H1 (cell line): ENCODE measurements at regions not wholly inside any gene's neighbourhood (a gene's known extent, or its start where the extent isn't known, plus 50 kb on each side); places are given as distances from the start of the nearest gene placed in this dataset.

Experiments
- ATF2 ChIP-seq: IDR thresholded peaks from 2 replicates; pipeline ENCODE4 v1.6.1; 2012; ENCODE audit warnings: low read length, inconsistent platforms
- BACH1 ChIP-seq: IDR thresholded peaks from 2 replicates; pipeline ENCODE4 v1.6.1; 2012; ENCODE audit warnings: low read length, improper control_type of control experiment
- CREB1 ChIP-seq: IDR thresholded peaks from 2 replicates; pipeline ENCODE4 v1.6.1; 2012; ENCODE audit warnings: inconsistent platforms
- EP300 ChIP-seq, 2 experiments: IDR thresholded peaks; 1 replicate in 1 of 2; 2 replicates in 1 of 2; pipeline ENCODE4 v1.6.1; 2011 to 2012; ENCODE audit warnings: low read depth in 2 of 2, low read length in 2 of 2, mild to moderate bottlenecking in 2 of 2, borderline replicate concordance in 1 of 2, inconsistent platforms in 1 of 2, moderate library complexity in 1 of 2
- EZH2 ChIP-seq: fragments of 200-600 bp; sonication (generic); IDR thresholded peaks from 2 replicates; pipeline ENCODE4 v1.7.1; 2012; ENCODE audit warnings: low read depth, mild to moderate bottlenecking, moderate library complexity, low read length, inconsistent platforms; ENCODE audit not compliant: severe bottlenecking
- GABPA ChIP-seq: IDR thresholded peaks from 2 replicates; pipeline ENCODE4 v1.6.1; 2011; ENCODE audit warnings: mild to moderate bottlenecking, low read length, moderate library complexity, borderline replicate concordance; ENCODE audit not compliant: insufficient read depth
- JUN ChIP-seq: IDR thresholded peaks from 2 replicates; pipeline ENCODE4 v1.6.1; 2011; ENCODE audit warnings: low read depth, mild to moderate bottlenecking, improper control_type of control experiment, low read length
- KDM1A ChIP-seq: fragments of 200-600, 300-600 bp; sonication (generic); IDR thresholded peaks from 2 replicates; pipeline ENCODE4 v1.7.1; 2016; ENCODE audit warnings: mild to moderate bottlenecking, low read length, borderline replicate concordance
- POLR2A ChIP-seq, 2 experiments: IDR thresholded peaks; 1 replicate in 1 of 2; 2 replicates in 1 of 2; pipeline ENCODE4 v1.6.1; 2011; ENCODE audit warnings: low read depth in 2 of 2, low read length in 2 of 2, mild to moderate bottlenecking in 2 of 2; ENCODE audit errors: control extremely low read depth in 1 of 2
- RAD21 ChIP-seq, 2 experiments: IDR thresholded peaks in 1 of 2; conservative IDR thresholded peaks in 1 of 2; 2 replicates each; pipeline ENCODE4 v1.6.1; 2011; ENCODE audit warnings: low read depth in 2 of 2, low read length in 2 of 2, improper control_type of control experiment in 1 of 2, inconsistent platforms in 1 of 2, mild to moderate bottlenecking in 1 of 2, moderate library complexity in 1 of 2
- RXRA ChIP-seq: IDR thresholded peaks from 2 replicates; pipeline ENCODE4 v1.6.1; 2011; ENCODE audit warnings: low read depth, mild to moderate bottlenecking, low read length, moderate library complexity; ENCODE audit not compliant: insufficient read depth
- ZNF274 ChIP-seq: IDR thresholded peaks from 2 replicates; pipeline ENCODE4 v1.7.0; 2012; ENCODE audit warnings: low read length, borderline replicate concordance; ENCODE audit errors: extremely low read depth
- TF ChIP-seq, protein P1 (sequence below), 3 experiments: IDR thresholded peaks; 1 replicate in 2 of 3; 2 replicates in 1 of 3; pipeline versions ENCODE4 v1.5.1 to v1.6.1; 2011; ENCODE audit warnings: low read length in 3 of 3, mild to moderate bottlenecking in 3 of 3, inconsistent platforms in 2 of 3, low read depth in 1 of 3, moderate library complexity in 1 of 3; ENCODE audit not compliant: insufficient read depth in 1 of 3; ENCODE audit errors: control extremely low read depth in 1 of 3

- TF ChIP-seq BACH1 (no peak), GABPA (no peak), POLR2A (IDR thresholded peaks at IDR 0.05; ENCODE audit: control extremely low read depth in 1 of 2, low read depth in 2 of 2, low read length in 2 of 2) (no peak), EZH2 (no peak), ATF2 (no peak), RAD21 (IDR thresholded peaks at IDR 0.05 in 1 of 2, conservative IDR thresholded peaks at IDR 0.05 in 1 of 2; ENCODE audit: low read depth in 2 of 2, low read length in 2 of 2) (no peak), KDM1A (no peak), CREB1 (no peak), EP300 (IDR thresholded peaks at IDR 0.05; ENCODE audit: borderline replicate concordance in 1 of 2, low read depth in 2 of 2, low read length in 2 of 2) (no peak), RXRA (no peak), ZNF274 (no peak), JUN (no peak)
- TF ChIP-seq, protein P1, sequence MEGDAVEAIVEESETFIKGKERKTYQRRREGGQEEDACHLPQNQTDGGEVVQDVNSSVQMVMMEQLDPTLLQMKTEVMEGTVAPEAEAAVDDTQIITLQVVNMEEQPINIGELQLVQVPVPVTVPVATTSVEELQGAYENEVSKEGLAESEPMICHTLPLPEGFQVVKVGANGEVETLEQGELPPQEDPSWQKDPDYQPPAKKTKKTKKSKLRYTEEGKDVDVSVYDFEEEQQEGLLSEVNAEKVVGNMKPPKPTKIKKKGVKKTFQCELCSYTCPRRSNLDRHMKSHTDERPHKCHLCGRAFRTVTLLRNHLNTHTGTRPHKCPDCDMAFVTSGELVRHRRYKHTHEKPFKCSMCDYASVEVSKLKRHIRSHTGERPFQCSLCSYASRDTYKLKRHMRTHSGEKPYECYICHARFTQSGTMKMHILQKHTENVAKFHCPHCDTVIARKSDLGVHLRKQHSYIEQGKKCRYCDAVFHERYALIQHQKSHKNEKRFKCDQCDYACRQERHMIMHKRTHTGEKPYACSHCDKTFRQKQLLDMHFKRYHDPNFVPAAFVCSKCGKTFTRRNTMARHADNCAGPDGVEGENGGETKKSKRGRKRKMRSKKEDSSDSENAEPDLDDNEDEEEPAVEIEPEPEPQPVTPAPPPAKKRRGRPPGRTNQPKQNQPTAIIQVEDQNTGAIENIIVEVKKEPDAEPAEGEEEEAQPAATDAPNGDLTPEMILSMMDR (IDR thresholded peaks at IDR 0.05; ENCODE audit: control extremely low read depth in 1 of 3, insufficient read depth in 1 of 3, low read depth in 1 of 3, low read length in 3 of 3), result no peak
Measured at GRCh38 chr6:48541649-48542048, 430.7 kb upstream of the PTCHD4 start.
